PC-9 (cell line): ENCODE measurements at regions not wholly inside any gene's neighbourhood (a gene's known extent, or its start where the extent isn't known, plus 50 kb on each side); places are given as distances from the start of the nearest gene placed in this dataset.

Experiments used
- CTCF ChIP-seq: fragments of 200-600 bp; sonication (generic); conservative IDR thresholded peaks from 2 replicates; pipeline ENCODE4 v1.6.1; 2017; ENCODE audit warnings: mixed run types, antibody characterized with exemption, mild to moderate bottlenecking, moderate library complexity
- EZH2 ChIP-seq: fragments of 200-600 bp; sonication (generic); IDR thresholded peaks from 2 replicates; pipeline ENCODE4 v1.8.0; 2017; ENCODE audit warnings: antibody characterized with exemption, low read depth

- TF ChIP-seq EZH2 (no peak), CTCF (no peak)
These were observed 197.6 kb downstream of the NR4A2 start for GRCh38 chr2:156134887-156135286.
